ENCODE measurements at regions not wholly inside any gene's neighbourhood (a gene's known extent, or its start where the extent isn't known, plus 50 kb on each side); places are given as distances from the start of the nearest gene placed in this dataset.

DNA sequence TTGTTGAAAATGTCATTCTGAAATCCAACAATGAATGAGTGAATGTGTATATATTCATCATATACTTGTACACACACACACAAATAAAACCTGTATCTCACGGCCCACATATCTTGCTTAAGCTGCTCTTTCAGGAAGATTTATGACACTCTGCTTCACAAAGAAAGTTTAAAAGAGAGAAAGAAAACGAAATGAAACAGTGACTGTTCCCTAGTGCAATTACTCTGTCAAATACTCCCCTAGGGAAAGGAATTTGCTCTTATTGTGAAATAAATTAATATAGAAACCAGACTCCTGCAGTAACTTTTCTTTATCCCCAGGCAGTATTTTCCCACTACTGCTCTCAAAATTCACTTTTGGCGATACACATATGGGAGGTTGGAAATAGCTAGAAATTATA, 329.1 kb downstream of the VPS13C start:
- no peaks in the 10 kb centered on the region for H3K4me1 ChIP-seq (ENCODE audit: low read length)
- H3K4me3 ChIP-seq (ENCODE audit: low read length): no peak overlapping the region
- DNase-seq: no peak
- no peaks in the 10 kb centered on the region for H3K27me3 ChIP-seq (ENCODE audit: low read length)
- H4K20me1 ChIP-seq (ENCODE audit: insufficient read depth, low read depth, low read length): no peaks in the 10 kb centered on the region
- H2AFZ ChIP-seq (ENCODE audit: low read length): no peak overlapping the region
- H3K9me3 ChIP-seq (ENCODE audit: low read length): no peaks in the 10 kb centered on the region
- H3K4me2 ChIP-seq (ENCODE audit: low read depth, low read length, poor library complexity, severe bottlenecking): no peak overlapping the region
- H3K9me2 ChIP-seq (replicated peaks; ENCODE audit: insufficient read depth, low read length): no peaks in the 10 kb centered on the region
- no peaks in the 10 kb centered on the region for H3K79me2 ChIP-seq (ENCODE audit: low read length)
- no peak overlapping the region for H3K9ac ChIP-seq (ENCODE audit: low read length)
- H3K36me3 ChIP-seq (ENCODE audit: insufficient read depth, low read length): no peaks in the 10 kb centered on the region
- H3K27ac ChIP-seq (ENCODE audit: low read length): no peak overlapping the region

GRCh38 chr15:61729646-61730045, 330.6 kb downstream of the VPS13C start:
- Histone ChIP-seq H3K9me3 (ENCODE audit: low read length) (no peaks in the 10 kb centered on the region), H3K79me2 (ENCODE audit: low read length) (no peaks in the 10 kb centered on the region), H3K9me2 (replicated peaks; ENCODE audit: insufficient read depth, low read length) (no peaks in the 10 kb centered on the region), H3K27ac (ENCODE audit: low read length) (no peak overlapping the region), H4K20me1 (ENCODE audit: insufficient read depth, low read depth, low read length) (no peaks in the 10 kb centered on the region), H3K27me3 (ENCODE audit: low read length) (no peaks in the 10 kb centered on the region), H3K9ac (ENCODE audit: low read length) (no peak overlapping the region), H2AFZ (ENCODE audit: low read length) (no peak overlapping the region), H3K4me2 (ENCODE audit: low read depth, low read length, poor library complexity, severe bottlenecking) (no peak overlapping the region), H3K4me1 (ENCODE audit: low read length) (no peaks in the 10 kb centered on the region), H3K36me3 (ENCODE audit: insufficient read depth, low read length) (no peaks in the 10 kb centered on the region), H3K4me3 (ENCODE audit: low read length) (no peak overlapping the region)
- no peak for DNase-seq

DNA sequence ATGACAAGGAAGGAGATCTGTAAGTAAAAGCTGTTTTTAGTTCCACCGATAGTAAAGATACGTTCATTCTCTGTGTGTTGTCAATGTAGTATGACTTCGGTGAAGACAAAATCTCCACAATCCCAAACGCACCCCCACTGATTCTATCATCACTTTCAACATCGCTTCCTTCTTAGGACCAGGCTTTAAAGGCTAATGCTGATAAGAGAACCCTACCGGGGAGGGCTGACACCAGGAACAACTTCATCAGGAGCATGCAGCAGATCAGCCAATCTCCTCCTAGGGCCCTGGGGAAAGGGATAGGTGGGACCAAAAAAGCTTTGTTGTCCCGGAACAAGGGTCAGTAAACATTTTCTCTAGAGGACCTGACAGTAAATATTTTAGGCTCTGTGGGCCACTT, 334.1 kb downstream of the VPS13C start:
- Histone ChIP-seq H3K27ac (ENCODE audit: low read length) (no peak overlapping the region), H3K9me2 (replicated peaks; ENCODE audit: insufficient read depth, low read length) (no peaks in the 10 kb centered on the region), H3K79me2 (ENCODE audit: low read length) (no peaks in the 10 kb centered on the region), H3K4me3 (ENCODE audit: low read length) (no peak overlapping the region), H3K9me3 (ENCODE audit: low read length) (no peaks in the 10 kb centered on the region), H3K4me2 (ENCODE audit: low read depth, low read length, poor library complexity, severe bottlenecking) (no peak overlapping the region), H2AFZ (ENCODE audit: low read length) (no peak overlapping the region), H3K27me3 (ENCODE audit: low read length) (no peaks in the 10 kb centered on the region), H3K36me3 (ENCODE audit: insufficient read depth, low read length) (no peaks in the 10 kb centered on the region), H4K20me1 (ENCODE audit: insufficient read depth, low read depth, low read length) (no peaks in the 10 kb centered on the region), H3K4me1 (ENCODE audit: low read length) (no peaks in the 10 kb centered on the region), H3K9ac (ENCODE audit: low read length) (no peak overlapping the region)
- DNase-seq: no peak

DNA sequence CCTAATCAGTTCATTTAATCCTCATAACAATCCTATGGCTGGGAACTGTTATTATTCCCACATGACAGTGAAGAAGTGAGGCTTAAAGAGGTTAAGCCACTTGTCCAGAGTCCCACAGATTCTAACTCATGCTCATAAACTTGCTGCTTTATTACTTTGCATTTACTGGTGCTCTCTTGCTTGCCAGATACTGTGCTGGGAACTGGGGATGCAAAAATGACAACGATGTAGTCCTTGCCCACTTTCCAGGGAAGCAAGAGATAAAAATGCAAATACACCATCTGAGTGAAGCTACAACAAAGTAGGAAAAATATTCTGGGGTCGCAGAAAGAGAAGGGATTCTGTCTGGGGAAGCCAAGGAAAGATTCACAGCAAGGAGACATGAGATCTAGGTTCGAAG, 335.0 kb downstream of the VPS13C start:
- Histone ChIP-seq H3K9me3 (ENCODE audit: low read length) (no peaks in the 10 kb centered on the region), H2AFZ (ENCODE audit: low read length) (no peak overlapping the region), H3K79me2 (ENCODE audit: low read length) (no peaks in the 10 kb centered on the region), H3K4me2 (ENCODE audit: low read depth, low read length, poor library complexity, severe bottlenecking) (no peak overlapping the region), H3K4me3 (ENCODE audit: low read length) (no peak overlapping the region), H3K36me3 (ENCODE audit: insufficient read depth, low read length) (no peaks in the 10 kb centered on the region), H3K27me3 (ENCODE audit: low read length) (no peaks in the 10 kb centered on the region), H3K4me1 (ENCODE audit: low read length) (no peaks in the 10 kb centered on the region), H4K20me1 (ENCODE audit: insufficient read depth, low read depth, low read length) (no peaks in the 10 kb centered on the region), H3K27ac (ENCODE audit: low read length) (no peak overlapping the region), H3K9ac (ENCODE audit: low read length) (no peak overlapping the region), H3K9me2 (replicated peaks; ENCODE audit: insufficient read depth, low read length) (no peaks in the 10 kb centered on the region)
- DNase-seq: no peak

DNA sequence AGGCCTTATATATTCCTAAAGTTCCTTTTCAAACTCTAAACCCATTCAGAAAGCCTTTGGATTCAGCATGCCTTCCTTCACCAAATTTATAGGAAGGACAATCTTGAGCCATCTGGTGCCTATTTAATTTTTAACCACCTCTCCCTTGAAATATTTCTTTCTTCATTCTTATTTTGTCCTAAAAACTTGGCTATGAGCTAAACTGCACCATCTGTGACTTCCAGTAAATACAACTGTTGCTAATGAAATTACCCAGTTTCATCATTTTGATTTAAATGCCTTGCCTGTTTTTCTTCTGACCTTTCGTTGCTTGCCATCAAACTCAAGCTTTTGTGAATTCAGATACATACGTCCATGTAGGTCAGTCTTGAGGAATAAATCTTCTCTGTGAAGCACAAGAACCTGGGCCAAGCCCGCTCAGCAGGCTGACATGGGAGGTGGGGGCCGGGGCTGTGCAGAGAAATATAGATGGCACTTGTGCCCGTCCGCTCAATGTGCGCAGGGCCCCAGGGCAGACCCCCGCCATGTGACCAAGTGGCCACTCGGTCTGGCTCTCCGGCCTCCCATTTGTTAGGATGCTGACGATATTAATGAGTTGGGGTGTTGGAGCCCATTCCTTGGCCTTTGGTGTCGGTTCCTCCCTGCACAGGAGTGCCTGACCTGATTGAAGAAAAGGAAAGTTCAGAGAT, 335.9 kb downstream of the VPS13C start:
- no peak overlapping the region for H2AFZ ChIP-seq (ENCODE audit: low read length)
- no peak for DNase-seq
- H3K4me1 ChIP-seq (ENCODE audit: low read length): no peaks in the 10 kb centered on the region
- H3K79me2 ChIP-seq (ENCODE audit: low read length): no peaks in the 10 kb centered on the region
- H3K9me2 ChIP-seq (replicated peaks; ENCODE audit: insufficient read depth, low read length): no peaks in the 10 kb centered on the region
- no peaks in the 10 kb centered on the region for H3K9me3 ChIP-seq (ENCODE audit: low read length)
- no peaks in the 10 kb centered on the region for H3K27me3 ChIP-seq (ENCODE audit: low read length)
- H3K4me3 ChIP-seq (ENCODE audit: low read length): no peak overlapping the region
- H3K27ac ChIP-seq (ENCODE audit: low read length): no peak overlapping the region
- H3K4me2 ChIP-seq (ENCODE audit: low read depth, low read length, poor library complexity, severe bottlenecking): no peak overlapping the region
- H4K20me1 ChIP-seq (ENCODE audit: insufficient read depth, low read depth, low read length): no peaks in the 10 kb centered on the region
- no peak overlapping the region for H3K9ac ChIP-seq (ENCODE audit: low read length)
- H3K36me3 ChIP-seq (ENCODE audit: insufficient read depth, low read length): no peaks in the 10 kb centered on the region

DNA sequence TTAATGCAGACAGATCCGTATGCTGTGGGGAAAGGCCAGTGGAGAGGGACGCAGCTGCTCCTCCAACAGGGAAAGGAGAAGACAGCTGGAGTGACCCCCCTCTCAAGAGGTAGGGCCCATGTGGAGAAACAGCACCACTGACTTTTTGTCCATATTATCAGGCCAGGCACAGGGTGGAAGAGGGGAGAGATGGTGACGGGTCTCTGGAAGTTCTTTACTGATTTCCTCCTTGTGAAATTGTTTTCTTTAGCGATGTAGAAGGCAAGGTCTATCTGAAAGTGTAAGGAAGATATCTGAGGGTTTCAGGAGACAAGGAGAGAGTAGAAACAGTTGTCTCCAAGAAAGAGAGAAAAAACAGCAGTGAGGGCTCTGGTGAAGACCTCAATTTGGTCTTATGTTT, 338.8 kb downstream of the VPS13C start:
- Histone ChIP-seq H3K4me3 (ENCODE audit: low read length) (no peak overlapping the region), H3K27ac (ENCODE audit: low read length) (no peak overlapping the region), H3K4me2 (ENCODE audit: low read depth, low read length, poor library complexity, severe bottlenecking) (no peak overlapping the region), H4K20me1 (ENCODE audit: insufficient read depth, low read depth, low read length) (no peaks in the 10 kb centered on the region), H3K79me2 (ENCODE audit: low read length) (no peaks in the 10 kb centered on the region), H3K27me3 (ENCODE audit: low read length) (no peaks in the 10 kb centered on the region), H3K9ac (ENCODE audit: low read length) (no peak overlapping the region), H3K4me1 (ENCODE audit: low read length) (no peaks in the 10 kb centered on the region), H3K9me3 (ENCODE audit: low read length) (no peaks in the 10 kb centered on the region), H3K36me3 (ENCODE audit: insufficient read depth, low read length) (no peaks in the 10 kb centered on the region), H2AFZ (ENCODE audit: low read length) (no peak overlapping the region), H3K9me2 (replicated peaks; ENCODE audit: insufficient read depth, low read length) (no peaks in the 10 kb centered on the region)
- DNase-seq: no peak

- no peak overlapping the region for H3K4me3 ChIP-seq (ENCODE audit: low read length)
- H3K4me1 ChIP-seq (ENCODE audit: low read length): no peaks in the 10 kb centered on the region
- no peak overlapping the region for H3K27ac ChIP-seq (ENCODE audit: low read length)
- H3K27me3 ChIP-seq (ENCODE audit: low read length): no peaks in the 10 kb centered on the region
- H3K9me3 ChIP-seq (ENCODE audit: low read length): no peaks in the 10 kb centered on the region
- H4K20me1 ChIP-seq (ENCODE audit: insufficient read depth, low read depth, low read length): no peaks in the 10 kb centered on the region
- no peak overlapping the region for H3K4me2 ChIP-seq (ENCODE audit: low read depth, low read length, poor library complexity, severe bottlenecking)
- no peak overlapping the region for H2AFZ ChIP-seq (ENCODE audit: low read length)
- no peak for DNase-seq
- H3K9ac ChIP-seq (ENCODE audit: low read length): no peak overlapping the region
- H3K79me2 ChIP-seq (ENCODE audit: low read length): no peaks in the 10 kb centered on the region
- no peaks in the 10 kb centered on the region for H3K36me3 ChIP-seq (ENCODE audit: insufficient read depth, low read length)
- H3K9me2 ChIP-seq (replicated peaks; ENCODE audit: insufficient read depth, low read length): no peaks in the 10 kb centered on the region
Observed at GRCh38 chr15:61720197-61720704, 340.0 kb downstream of the VPS13C start.

DNA sequence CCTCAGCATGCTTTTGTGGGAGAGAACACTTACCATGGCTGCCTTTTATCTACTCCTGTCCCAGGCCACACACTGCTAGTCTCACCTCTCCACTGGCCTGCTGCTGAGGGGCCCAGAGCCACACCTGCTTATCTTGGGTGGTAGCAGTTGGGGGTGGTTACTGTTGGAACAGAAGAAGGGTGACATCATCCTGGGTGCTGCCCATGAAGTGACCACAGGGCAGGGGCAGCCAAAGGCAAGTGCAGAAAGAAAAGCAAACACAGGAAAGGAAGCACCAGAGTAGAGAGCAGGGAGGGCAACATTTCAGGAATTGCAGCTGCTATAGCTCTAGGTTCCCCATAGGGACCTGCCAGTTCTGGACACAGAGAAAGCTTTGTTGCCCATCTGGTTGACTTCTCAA, 345.2 kb downstream of the VPS13C start:
- Histone ChIP-seq H4K20me1 (ENCODE audit: insufficient read depth, low read depth, low read length) (no peaks in the 10 kb centered on the region), H3K27ac (ENCODE audit: low read length) (no peak overlapping the region), H2AFZ (ENCODE audit: low read length) (no peak overlapping the region), H3K4me3 (ENCODE audit: low read length) (no peak overlapping the region), H3K4me1 (ENCODE audit: low read length) (no peaks in the 10 kb centered on the region), H3K9ac (ENCODE audit: low read length) (no peak overlapping the region), H3K79me2 (ENCODE audit: low read length) (no peaks in the 10 kb centered on the region), H3K36me3 (ENCODE audit: insufficient read depth, low read length) (no peaks in the 10 kb centered on the region), H3K9me3 (ENCODE audit: low read length) (no peaks in the 10 kb centered on the region), H3K4me2 (ENCODE audit: low read depth, low read length, poor library complexity, severe bottlenecking) (no peak overlapping the region), H3K9me2 (replicated peaks; ENCODE audit: insufficient read depth, low read length) (no peaks in the 10 kb centered on the region), H3K27me3 (ENCODE audit: low read length) (no peaks in the 10 kb centered on the region)
- no peak for DNase-seq

Data from Karpas-422 (cell line).